Stimulated activated CD4-positive, alpha-beta T cell treated with anti-CD3 and anti-CD28 coated beads, Interleukin-4, amount 100 ng/mL, for 24 hours (primary cell): ENCODE measurements at regions not wholly inside any gene's neighbourhood (a gene's known extent, or its start where the extent isn't known, plus 50 kb on each side); places are given as distances from the start of the nearest gene placed in this dataset.
"Not testable (repeated sequence)": the region's sequence is repeated elsewhere in the genome, so short reads cannot be mapped to it uniquely, and the experiment has no call there.

Source experiments
- DNase-seq: peaks from one replicate; pipeline ENCODE4 v3.0.0-alpha.2; 2020

DNA sequence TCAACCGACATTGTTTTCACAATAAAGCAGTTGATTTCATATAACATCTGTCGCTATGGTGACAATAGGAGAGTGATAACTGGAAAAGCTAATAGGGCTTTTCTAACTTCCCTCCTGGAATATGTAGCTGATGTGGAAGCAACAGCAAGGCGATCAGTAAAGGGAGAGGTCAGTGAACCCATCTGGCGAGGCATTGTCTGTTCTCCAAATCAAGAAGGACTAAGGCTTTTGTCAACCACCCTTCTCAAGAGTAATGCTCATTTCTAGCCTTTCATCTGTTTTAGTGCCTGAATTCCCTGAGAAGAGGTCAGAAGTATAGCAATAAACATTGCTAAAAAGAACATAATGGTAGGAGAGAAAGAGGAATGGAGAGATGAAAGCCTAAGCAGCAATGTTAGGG lies 201.3 kb downstream of the AKAP7 start:
- no peak for DNase-seq

DNA sequence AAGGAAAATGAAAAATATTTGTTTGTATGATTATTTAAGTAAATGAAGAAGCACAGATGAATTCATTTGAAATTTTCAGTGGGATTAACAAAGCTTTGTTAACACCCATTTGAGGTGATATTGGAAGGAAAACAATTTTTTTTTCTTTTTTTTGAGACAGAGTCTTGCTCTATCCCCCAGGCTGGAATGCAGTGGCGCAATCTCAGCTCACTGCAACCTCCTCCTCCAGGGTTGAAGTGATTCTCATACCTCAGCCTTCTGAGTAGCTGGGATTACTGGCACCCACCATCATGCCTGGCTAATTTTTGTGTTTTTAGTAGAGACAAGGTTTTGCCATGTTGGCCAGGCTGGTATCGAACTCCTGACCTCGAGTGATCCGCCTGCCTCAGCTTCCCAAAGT lies 211.6 kb downstream of the AKAP7 start:
- not testable (repeated sequence) for DNase-seq

- no peak for DNase-seq
These were observed 213.3 kb downstream of the AKAP7 start for GRCh38 chr6:131348572-131348971.

- no peak for DNase-seq
These were observed 213.9 kb downstream of the AKAP7 start for GRCh38 chr6:131349199-131349598.

GRCh38 chr6:131353106-131353505 lies 217.8 kb downstream of the AKAP7 start:
- no peak for DNase-seq

DNA sequence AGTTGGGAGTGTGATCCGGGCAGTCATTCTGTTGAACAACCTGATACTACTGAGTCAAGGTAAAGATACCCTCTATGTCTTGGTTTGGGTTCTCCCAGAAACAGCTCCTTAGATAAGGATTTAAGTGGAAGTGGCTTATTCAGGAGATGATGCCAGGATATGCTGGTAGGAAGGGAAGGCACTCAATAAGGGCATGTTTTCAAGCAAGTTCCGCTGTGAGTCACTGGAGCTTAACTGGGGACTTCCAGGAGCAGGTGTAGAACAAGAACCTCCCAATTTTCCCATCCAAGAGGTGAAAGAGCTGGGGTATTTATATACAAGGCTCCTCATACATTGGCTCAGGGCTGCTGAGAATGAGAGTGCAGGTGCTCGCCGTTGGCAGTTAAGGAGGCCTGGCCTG lies 218.6 kb downstream of the AKAP7 start:
- DNase-seq = no peak

GRCh38 chr6:131354356-131354755 lies 218.7 kb upstream of the ARG1 start:
- no peak for DNase-seq

- DNase-seq = no peak
These were observed 216.9 kb upstream of the ARG1 start for GRCh38 chr6:131356161-131356560.

GRCh38 chr6:131357501-131357900 lies 215.5 kb upstream of the ARG1 start:
- no peak for DNase-seq

DNA sequence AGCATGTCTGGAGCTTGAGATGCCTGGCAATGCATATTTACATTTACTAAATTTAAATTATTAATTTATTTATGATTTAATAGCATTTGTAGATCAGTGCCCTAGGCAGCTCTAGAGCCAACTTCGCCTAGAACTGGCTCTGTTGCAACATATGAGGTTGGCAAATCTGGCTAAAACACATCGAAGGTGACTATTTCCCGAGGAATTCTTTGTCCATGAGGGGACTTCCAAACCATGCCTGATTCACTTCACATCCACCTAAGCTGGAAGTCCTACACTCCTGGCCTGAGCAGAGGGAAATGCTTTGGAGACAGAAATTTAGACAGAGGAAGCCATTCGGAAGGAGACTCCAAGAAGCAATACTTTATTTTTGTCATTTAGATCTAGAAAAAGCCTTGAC lies 211.0 kb upstream of the ARG1 start:
- no peak for DNase-seq

- no peak for DNase-seq
These were observed 210.3 kb upstream of the ARG1 start for GRCh38 chr6:131362696-131363095.

DNA sequence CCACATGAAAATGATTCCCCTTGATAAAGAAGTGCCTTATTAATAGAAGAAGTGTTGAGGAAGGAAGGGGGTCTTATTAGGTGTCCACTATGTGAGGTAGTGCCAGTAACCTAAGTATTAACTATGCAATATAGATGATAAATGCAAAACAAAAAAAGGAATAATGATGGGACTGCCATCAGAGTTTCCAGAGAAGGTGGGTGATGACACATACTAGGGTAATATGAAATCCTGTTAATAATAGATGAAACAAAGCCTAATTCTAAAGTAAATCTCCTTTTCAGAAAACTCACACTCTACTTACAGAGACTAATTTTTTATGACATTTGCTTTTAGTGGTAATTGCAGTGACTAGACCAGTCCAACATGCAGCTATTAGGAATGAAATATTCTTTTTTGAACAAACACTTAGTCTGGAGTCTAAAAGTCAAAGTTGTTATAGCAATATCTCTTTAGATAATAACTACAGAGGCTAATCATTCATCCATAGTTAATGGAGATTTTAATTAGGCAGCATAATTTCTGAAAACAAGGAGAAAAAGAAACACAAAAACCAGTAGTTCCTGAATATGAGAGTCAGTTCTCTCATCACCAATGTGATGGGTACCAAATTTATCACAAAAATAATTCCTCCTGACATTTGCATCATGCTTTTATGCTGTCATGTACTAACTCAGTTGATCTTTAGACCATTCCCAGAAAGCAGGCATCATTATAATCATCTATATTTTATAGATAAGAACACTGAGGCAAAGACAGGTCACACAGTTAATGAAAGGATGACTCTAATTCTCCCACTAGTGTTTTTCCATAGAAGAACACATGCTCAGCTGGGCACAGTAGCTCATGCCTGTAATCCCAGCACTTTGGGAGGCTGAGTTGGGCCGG lies 208.8 kb upstream of the ARG1 start:
- DNase-seq = no peak

DNA sequence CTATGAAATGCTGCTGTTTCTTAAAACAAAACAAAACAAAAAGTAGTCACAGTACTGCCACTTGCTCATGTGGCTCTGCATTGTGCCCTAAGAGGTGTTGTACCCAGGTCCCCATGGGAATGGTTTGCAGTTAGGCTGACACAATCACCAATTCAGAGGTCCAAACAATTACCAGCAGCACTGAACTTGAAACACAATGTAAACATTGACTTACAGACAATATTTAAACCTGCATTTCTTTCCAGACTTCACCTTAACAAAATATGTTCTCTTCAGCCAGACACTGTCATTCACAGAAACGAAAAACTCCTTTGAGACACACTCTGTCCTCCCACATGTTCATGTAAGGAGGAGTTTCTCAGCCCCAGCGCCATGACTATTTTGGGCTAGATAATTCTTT lies 206.8 kb upstream of the ARG1 start:
- DNase-seq = no peak

GRCh38 chr6:131367206-131367873 lies 205.7 kb upstream of the ARG1 start:
- DNase-seq = no peak

DNA sequence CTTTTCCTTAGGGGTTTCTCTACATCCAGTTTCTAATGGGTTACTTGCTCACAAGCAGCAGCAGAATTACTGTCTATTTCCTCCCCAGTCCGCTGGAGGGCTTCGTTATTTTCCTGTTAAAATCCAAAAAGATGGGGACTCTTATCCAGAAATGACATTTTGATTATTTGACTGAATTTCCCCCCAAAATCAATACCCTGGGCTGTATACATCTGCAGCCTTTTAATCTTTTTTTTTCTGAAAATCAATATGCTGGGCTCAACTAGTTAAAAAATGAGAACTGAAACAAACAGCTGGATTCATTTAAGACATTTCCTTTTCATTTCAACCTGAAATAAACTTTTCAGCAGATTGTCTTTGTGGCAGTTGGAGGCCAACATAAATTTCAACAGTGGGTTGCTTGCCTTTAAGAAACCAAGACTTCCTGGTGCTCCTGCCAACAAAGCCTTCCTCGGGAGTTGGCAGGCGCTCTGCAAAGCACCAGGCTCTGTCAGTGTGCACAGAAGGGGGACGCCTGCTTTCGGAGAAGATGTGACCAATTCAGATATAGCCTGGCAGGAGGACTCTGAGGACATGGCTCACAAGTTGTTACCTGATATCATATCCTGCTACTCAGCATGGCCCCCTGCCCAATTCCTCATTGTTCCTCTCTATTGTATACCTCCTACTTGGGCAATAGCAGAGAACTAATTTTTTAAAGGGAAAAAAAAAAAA lies 204.7 kb upstream of the ARG1 start:
- no peak for DNase-seq

GRCh38 chr6:131372535-131372934 lies 200.5 kb upstream of the ARG1 start:
- DNase-seq = no peak

GRCh38 chr6:131377112-131377705 lies 195.8 kb upstream of the ARG1 start:
- DNase-seq = no peak

- DNase-seq = no peak
These were observed 194.2 kb upstream of the ARG1 start for GRCh38 chr6:131378874-131379273.

GRCh38 chr6:131379948-131380347 lies 193.1 kb upstream of the ARG1 start:
- DNase-seq = no peak

DNA sequence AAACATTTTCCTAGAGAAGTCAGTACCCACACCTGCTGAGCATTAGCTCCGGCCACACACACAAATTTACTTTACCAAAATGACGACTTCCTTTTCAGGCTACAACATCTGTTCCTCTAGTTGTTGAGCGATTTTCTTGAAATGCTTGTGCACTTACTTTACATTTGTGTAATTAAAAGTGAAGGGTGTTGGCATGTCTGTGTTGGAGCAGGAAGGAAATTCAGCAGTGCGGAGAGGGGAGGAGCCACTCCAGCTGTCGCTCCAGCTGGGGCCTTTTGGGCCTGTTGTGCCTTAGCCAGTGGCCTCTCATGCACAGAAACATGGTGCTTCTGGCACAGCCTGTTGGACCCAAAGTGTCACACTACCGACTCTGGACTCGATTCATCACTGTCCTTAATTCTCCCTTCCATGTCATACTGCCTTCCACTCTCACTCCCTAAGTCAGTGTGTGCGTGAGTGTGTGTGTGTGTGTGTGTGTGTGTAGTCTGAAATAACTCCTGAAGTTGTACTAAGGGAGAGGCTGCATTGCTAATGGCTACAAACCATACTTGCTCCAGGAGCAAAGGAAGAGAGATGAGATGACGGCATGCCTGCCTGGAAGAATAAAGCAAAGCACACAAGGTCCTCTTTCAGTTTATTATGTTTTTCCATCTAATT lies 191.8 kb upstream of the ARG1 start:
- no peak for DNase-seq

DNA sequence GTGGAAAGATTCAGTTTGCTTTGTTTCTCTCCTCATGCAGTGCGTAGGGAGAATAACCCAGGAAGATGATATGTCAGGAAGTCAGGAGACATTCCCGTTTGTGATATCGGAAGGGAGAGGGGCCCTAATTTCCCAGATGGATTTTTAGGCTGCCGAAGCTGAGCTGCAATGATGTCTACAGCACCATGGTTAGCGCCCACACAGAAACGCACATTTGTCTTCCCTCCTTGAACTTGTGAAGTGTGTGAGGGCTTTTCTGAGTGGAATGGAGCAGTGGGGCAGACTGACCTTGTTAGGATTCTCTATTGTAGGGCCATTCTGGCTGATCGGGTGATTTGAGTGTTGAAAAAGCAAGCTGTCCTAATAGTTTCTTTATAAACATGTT lies 191.3 kb upstream of the ARG1 start:
- DNase-seq = no peak

- DNase-seq = no peak
These were observed 190.4 kb upstream of the ARG1 start for GRCh38 chr6:131382631-131383030.
